ENCODE measurements at regions not wholly inside any gene's neighbourhood (a gene's known extent, or its start where the extent isn't known, plus 50 kb on each side); places are given as distances from the start of the nearest gene placed in this dataset.

- TF ChIP-seq CTCF (conservative IDR thresholded peaks at IDR 0.05; ENCODE audit: low read depth in 2 of 2) (no peak), POLR2AphosphoS5 (IDR thresholded peaks at IDR 0.05; ENCODE audit: low read depth) (no peak)
These were observed 283.1 kb upstream of the MAOA start for GRCh38 chrX:43373032-43373431.

Measured in GM23338 (cell line).